Fibroblast of the conjunctiva (primary cell): ENCODE measurements at regions not wholly inside any gene's neighbourhood (a gene's known extent, or its start where the extent isn't known, plus 50 kb on each side); places are given as distances from the start of the nearest gene placed in this dataset.
A peak's percentile ranks its signal among the peaks of the same experiment; 100 is the strongest.

Experiments used
- DNase-seq: peaks from one replicate; pipeline ENCODE4 v3.0.0-alpha.2; 2010; ENCODE audit warnings: low read depth

DNA sequence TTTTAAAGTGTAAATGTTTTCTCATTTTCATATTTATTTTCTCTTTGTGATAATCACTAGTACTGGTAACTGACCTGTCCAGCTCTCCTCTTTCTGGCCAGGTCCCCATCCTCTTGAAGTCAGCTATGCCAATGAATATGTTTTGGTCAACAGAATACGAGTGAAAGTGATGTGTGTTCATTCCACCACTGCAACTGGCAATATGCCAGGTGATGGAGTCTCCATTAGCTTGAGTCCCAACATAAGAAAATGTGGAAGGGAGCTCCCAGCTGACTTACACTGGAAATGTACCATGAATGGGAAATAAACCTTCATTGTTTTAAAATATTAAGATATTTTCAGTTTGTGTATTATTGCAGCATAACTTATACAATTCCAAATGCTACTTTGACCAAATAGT is 75.8 kb downstream of the CCDC34 start:
- no peak for DNase-seq

DNA sequence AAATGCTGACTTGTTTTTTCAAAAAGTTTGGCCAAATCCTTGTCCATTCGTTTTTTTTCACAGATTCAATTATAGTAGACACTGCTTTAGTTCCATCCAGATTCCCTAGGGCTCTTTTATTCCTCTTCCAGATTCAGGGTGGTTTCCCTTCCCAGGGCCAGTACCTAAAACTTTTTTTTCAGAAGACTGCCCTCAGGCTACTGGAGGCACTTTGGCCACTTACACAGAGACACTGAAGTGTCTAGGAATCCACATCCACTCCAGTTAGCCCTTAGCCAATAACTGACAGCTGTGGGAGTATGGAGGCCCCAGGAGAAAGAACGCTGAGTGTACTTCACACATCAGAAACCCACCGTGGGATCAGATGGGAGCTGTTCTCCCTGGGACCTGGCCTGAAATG is 77.3 kb downstream of the CCDC34 start:
- DNase-seq, result no peak

DNA sequence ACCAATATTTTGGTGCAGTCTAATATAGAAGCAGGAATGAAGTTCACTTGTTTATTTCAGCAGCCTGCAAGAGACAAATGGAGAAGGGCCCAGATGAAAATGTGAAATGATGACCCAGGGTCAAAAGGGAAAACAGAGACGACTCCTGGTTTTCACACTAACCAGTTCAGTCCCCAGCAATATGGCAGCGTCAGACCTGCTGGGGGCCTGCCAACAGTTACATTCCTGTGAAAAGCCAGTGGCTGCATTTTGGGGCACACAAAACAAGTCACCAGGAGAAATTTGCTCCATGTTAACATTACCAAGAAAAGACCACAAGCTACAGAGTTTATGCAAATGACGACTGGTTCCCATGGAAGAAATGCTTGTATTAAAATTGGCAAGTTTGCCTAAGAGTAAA is 80.2 kb downstream of the CCDC34 start:
- no peak for DNase-seq

DNA sequence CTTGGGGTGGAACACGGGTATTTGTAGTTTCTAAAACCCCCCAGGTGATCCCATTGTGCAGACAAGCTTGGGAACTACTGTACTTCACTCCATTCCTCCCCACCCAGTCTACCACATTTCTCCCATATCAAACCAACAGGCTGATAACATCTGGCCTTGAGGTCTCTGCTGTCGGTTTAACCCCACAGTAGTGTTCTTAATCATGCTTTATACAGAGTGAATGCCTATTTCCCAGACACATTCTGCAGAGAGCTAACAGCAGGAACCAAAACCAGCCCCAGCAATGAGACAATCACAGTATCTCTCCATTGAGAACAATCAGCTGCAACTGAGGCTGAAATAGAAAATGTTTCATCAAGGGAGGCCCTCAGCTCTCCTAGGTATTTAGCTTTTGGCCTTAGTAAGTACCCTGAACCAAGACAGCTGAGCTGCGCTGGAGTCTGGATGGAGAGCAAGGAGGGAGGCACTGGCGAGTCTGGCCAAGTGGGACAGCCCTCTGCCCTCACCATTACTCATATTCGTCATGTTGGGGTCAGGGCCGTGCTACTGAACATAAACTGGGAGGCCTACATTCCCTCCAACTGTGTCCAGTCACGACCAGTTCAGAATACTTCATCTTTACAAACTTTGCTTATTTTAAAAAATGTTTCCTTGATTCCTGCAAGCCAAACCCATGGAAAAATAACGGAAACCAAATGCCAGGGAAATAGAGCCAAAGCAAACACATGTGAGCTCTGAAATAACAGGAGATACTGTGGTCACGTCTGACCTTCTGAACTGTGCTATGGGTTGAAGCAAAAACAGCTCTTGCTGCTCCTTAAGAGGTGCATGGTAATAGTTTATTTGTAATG is 81.0 kb downstream of the CCDC34 start:
- DNase-seq, result peak; percentile 90

DNA sequence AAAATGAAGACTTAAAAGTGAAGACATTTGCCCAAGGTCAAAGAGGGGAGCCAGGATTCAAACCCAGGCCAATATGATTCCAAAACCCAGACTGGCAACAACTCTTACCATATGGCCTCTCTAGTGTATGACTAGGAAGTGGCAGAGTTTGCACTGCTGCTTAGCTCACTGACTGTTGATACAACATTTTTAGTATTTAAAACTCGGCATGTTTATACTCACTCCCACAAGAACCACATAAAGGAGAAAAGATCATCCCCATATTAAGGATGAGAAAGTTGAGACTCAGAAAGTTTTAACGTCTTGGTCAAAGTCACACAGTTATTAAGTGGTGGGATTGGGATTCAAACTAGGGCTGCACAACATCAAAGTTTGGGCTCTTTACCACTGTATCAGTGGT is 81.7 kb downstream of the CCDC34 start:
- no peak for DNase-seq

DNA sequence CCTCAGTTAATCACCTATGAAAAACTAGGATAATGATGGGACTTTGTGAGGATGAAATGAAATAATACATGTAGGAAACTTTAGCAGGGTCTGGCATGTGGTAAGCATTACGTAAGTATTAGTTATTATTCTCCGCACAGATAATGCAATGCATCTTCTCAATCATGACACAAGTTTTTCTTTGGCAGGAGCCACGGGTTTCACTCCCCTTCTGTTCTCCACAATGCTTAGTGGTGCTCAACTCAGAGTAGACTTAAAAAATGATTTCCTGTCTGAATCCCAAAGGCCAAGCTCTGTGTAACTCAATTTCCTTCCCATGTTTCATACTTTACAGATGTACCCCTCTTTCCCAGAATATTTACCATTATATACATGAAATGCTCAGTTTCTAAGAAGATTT is 82.9 kb downstream of the CCDC34 start:
- peak; percentile 17 for DNase-seq

DNA sequence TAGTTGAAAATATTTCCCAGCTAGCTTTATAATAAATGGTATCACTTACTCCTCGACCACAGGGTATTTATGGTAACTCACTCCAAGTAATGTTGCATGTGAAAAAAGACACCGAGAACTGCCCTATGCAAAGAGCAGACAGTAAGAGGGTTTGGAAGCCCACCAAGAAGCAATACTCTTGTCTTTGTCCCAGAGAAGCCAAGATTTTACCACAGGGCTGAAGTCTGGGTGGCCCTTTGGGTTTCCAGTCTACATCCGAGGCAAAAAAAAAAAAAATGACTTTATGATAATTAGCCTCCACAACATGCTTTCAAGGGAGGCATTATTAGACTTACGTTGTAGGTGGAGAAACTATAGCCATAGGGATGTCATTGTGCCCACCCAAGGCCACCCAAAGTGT is 83.6 kb downstream of the CCDC34 start:
- DNase-seq, result no peak

DNA sequence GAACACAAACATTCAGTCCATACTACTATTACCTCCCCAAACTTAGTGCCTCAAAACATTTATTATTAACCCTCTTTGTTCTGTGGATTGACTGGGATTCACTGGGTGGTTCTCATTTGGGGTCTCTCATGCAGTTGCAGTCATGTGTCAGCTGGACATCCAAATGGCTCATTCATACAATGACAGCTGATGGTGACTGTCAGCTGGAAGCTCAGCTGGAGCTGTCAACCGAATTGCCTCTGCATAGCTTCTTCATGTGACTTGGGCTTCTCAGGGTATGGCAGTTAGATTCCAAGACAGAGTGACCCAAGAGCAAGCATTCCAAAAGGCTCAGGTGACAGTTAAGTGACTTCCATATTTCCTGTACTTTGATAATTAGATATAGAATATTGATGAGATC is 85.2 kb downstream of the CCDC34 start:
- no peak for DNase-seq

DNA sequence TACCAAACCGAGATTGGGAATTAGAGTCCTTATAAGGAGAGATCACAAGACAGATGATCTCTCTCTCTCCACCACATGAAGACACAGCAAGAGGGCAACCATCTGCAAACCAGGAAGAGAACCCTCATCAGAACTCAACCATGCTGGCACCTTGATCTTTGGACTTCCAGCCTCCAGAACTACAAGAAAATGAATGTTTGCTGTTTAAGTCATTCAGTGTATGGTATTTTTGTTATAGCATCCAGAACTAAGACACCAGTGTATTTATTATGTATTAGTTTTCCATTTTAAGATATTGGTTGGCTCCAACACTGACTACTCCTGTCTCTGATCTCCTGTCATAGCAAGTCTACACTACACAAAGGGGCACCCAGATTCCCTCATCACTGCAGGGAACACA is 86.9 kb downstream of the CCDC34 start:
- DNase-seq, result no peak

DNA sequence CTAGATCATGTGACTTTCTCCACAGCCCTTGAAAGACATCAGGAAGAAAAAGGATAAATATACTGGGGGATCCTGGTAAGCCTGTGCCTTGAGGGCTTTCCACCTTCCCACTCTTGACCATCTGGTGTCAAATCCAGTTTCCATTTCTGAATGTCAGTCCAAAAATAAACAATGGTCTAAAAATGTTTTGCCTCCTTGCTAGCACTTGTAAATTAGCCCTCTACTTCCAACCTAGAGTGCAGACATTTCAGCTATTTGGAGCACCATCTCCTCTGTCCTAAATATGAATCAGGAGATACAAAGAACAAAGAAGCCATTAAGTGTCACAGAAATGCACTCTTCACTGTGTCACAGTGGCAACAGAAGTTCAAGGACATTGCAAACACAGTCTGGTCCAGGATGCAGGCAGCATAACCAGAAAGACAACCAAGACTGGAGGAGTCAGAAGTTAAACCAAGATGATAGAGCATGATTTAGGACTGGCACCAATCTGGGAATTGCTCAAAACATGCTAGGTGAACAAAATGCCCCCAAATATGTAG is 88.1 kb downstream of the CCDC34 start:
- no peak for DNase-seq

DNA sequence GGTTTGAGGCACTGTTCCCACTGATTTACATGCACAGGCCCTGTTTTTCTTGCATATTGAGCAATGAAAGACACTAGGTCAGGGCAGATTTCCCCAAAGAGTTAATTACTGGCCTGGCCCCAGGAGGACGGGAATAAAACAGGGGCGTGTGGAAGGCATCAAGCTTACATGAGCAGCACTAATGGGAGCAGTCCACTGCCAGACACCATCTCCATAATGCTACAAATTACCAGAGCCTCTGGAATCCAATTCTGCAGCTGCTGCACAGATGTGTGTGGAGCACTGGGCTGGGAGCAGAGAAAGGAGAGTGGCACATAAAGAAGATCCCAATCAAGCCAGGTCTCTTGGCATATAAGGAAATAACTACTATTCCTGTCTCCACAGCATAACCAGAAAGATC is 96.9 kb downstream of the CCDC34 start:
- DNase-seq, result no peak

DNA sequence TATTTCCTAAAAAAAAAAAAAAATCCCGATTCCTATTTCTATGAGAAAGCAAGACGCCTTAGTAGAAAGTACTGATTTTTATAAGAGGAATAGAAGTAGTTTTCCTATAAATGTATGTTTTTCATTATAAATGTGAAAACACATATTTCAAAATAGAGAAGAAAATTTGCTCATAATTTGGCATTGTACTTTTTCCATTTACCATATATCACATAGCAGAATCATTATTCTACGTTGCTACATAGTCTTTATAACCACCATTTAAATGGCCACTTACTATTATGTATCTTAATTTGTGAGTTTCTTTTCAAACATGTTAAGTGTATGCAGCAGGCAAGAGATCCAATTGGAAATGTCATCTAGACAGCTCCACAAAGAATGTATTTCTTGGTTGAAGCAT is 99.0 kb downstream of the CCDC34 start:
- DNase-seq, result no peak

DNA sequence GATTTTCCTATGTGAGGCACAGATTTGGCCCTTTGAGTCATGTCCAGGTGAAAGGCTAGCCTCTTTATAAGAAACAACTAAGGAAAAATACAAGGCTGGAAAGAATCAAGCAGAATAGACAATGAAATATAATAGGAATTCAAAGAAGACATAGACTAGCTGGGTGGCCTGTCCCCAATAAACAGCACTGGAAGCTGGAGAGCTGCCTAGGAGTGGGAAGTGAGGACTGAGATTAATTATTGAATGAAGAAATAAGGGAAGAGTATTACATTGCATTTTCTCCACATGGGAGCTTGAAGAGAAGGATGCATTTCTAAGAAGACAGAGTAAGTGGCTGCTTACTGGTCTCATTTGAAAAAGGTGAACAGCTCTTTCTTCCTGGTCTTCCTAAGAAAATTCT is 100.0 kb downstream of the CCDC34 start:
- DNase-seq, result no peak

DNA sequence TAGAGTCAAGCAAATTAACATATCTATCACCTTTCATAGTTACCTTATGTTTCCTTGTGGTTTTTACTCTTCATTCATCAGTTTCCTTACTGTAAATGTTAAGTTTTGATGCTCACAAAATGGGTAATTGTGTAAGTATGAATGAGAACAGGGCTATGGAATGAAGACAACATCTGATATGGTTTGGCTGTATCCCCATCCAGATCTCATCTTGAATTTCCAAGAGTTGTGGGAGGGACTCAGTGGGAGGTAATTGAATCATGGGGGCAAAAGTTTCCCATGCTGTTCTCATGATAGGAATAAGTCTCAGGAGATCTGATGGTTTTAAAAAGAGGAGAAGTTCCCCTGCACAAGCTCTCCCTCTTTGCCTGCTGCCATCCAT is 107.6 kb downstream of the CCDC34 start:
- no peak for DNase-seq

DNA sequence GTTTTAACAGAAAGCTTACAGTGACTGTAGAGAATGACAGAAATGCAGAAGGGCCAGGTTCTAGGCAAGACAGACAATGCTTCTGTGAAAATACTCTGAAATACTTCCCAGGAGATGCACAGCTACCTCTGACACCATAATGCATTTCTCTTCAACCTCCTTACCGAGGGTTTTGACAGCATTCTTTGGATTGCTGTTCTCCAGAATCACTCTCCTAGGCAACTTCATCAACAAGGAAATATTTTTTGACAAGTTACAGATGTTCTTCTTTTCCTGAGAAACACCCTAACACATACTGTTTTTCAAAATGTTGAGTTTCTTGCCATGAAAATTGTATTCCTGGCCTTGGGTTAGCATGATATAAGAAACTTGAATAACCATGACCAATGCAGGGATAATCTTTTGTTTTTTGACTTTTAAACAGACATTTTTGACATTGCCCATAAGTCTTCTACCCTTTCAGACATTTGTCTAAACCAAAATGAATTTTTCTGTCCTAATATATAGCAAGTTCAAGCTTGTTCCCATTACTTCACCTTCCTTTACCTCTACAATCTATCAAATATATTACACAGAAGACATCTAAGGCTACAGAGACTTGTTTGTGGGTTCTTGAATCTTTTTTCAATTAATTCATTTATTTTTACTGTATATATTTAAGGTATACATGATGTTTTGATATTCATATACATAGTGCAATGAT is 108.1 kb downstream of the CCDC34 start:
- no peak for DNase-seq

DNA sequence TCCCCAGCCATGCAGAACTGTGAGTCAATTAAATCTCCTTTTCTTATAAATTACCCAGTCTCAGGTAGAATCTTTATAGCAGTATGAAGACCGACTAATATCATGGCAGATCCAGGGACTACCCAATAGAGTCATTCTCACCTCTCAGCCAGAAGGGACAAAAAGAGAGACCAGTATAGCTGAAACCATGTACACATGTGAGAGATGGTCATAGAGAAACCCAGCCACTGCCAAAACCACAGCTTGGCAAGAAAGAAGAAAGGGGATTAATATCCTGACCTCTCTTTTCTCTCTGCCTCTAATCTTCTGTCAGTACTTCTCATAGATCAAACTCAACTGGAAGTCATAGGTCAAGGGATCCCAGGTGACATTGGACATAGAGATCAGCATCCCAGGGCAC is 109.8 kb downstream of the CCDC34 start:
- DNase-seq, result no peak

DNA sequence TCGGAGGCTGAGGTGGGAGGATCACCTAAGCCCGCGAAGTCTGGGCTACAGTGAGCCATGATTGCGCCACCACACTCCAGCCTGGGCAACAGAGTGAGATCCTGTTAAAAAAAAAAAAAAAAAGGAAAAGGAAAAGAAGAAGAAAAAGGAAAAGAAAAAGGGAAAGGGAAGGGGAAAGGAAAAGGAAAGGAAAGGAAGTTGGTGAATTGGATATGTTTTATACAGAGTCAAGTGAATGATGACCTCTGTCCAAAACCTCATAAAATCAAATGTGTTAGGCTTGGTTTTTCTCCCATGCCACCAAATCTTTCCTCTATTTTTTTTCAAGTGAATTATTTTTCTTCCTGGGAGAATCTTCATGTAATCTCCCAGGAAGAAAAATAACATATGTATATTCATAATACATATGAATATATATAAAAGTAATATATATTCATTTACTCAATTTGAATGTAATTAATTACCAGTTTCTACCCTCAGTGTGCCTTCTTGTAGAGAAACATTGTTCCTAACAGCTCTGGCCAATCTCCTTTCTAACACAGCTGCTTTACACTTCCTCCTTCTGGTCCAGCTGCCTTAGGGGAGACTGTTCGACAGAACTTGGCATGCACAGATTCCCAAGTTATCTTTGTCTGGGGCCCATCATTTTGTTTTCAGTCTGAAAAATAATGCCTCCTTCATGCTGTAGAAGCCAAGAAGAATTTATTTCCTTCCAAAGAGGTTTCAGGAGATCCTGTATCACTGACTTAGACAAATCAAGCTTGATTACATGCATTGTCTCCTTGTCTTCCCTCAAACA is 111.9 kb downstream of the CCDC34 start:
- no peak for DNase-seq

DNA sequence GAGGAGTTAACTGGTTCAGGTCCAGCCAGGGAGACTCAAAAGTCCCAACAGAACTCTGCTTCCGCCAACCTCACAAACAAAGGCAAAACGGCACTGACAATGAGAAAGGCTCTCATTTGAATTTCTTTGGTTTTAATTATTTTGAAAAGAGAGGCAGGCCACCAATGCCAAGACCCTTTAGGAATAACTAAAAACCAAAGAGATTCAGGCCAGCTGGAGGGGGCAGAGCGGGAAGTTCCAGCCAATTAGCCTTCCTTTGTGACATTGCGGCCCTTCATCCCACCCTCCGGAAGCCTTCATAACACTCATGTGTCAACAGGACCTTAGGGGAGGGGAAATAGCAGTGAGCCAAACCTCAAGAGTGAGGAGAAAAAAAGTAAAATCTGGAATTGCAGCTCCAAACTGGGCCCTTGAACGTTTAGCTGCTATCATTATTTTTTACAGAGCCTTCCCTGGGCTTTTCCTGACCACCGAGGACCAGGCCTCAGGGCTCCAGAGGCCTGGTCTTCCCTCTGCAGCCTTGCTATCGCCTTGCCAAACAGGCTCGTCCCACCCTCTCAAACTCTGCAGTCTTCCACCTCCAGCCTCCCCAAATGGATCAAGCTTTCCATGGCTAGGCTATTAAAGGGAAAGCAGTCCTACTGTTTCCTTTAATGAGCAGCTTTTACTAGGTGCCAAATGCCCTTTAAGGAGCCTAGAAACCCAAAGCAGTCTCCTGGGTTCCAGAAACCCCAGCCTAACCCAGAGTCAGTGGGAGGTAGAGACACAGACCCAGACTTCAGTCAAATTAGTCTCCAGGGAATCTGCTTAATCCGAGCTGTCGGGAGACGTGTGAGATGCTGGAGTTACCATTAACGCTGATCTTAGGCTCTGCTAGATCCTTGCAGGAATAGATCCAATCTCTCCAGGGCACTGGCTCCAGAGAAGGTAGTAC is 114.2 kb downstream of the CCDC34 start:
- no peak for DNase-seq

DNA sequence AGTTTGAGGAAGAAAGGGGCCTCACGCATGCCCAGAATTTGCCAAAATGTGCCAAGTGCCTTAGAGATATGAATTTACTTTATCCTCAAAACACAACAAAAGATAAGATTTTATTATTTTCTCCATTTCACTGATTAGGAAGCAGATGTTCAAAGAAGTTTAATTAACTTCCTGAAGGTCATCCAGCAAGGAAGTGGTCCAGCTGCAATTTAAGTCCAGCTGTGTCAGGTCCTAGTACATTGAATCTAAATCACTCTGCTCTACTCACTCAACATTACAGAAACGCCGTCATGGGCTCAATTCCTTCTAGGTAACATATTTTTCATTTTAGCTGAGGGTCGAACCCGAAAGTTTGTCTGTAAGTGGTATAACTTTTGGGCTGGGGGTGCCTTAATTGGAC is 115.4 kb downstream of the CCDC34 start:
- no peak for DNase-seq

DNA sequence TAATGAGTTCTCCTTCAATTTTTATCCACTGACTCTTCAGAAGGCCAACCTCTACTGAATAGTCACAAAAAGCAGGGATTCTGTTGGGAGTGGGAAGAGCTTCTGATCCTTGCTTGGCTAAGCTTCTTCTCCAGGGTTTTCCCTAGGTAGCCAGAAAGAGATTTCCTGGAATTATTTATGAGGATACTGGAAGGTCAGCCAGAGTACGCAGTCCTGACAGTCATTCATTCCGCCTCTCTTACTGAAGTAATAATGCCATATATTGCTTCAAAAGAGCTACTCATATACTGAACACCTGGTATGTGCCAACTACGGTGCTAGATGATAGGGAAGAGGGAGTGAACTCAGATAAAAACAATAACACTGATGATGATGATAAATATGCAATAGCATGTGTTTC is 116.1 kb downstream of the CCDC34 start:
- DNase-seq, result no peak

DNA sequence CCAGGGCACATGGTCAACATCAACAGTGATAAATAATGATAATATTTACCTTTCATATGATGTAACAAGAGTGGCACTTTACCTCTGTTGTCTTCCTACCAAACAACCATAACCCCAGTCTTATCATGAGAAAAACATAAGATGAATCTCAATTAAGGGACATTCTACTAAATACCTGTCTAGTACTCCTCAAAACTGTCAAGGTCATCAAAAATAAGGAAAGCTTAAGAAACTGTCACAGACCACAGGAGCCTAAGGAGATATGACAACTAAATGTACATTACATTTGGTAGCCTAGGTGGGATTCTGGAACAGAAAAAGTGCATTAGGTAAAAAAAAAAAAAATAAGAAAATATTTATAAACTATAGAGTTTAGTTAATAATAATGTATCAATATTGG is 118.1 kb downstream of the CCDC34 start:
- no peak for DNase-seq

DNA sequence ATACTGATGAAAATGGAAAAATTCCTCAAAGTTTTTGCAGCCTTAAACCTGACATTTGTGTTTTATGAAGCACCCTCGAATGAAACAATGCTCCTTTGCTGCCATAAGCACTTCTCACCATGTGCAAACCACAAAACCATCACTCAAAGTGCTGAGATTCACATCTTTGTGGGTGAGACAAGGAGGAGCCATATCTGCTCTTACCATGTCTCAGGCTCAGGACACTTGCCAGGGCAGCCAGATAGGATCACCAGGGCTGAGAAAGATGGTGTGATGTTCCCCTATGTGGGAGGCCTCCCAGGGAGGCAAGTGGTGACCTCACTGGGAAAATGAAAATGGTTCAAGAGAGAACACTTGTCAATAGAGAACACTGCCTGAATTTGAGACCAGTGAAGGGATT is 120.4 kb downstream of the CCDC34 start:
- DNase-seq, result no peak
